ENCODE measurements at regions not wholly inside any gene's neighbourhood (a gene's known extent, or its start where the extent isn't known, plus 50 kb on each side); places are given as distances from the start of the nearest gene placed in this dataset.

DNA sequence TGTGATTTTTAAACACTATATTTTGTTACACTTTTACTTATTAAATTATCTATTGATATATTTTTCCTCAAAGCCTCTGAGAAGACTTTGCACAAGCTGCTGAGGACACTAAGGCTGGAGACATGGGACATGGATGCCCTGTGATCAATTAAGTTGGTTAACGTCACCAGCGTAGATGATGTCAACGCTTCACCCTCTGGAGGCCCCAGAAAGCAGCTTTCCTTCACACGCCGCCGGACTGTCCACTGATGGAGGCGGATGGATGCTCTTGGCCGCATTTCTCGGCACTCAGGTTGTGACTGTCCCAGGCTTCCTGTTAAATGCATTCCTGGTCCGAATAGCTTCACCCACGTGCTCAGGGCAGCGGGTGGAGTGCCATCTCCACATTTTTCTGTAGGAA lies 247.5 kb downstream of the VAPA start:
- Mint-ChIP-seq H3K4me1 (peaks cover 6 to 10% of the 10 kb centered on the region in 2 experiments; a peak in 3 of 4 replicates), H3K4me3 (no peak overlapping the region), H3K27me3 (ENCODE audit: low read depth) (no peaks in the 10 kb centered on the region), H3K9me3 (peaks cover 0 to 5% of the 10 kb centered on the region in 2 experiments; a peak in 2 of 5 replicates), H3K27ac (no peak overlapping the region), H3K36me3 (ENCODE audit: insufficient read depth in 1 of 3, low read depth in 3 of 3) (no peaks in the 10 kb centered on the region; a peak in 1 of 7 replicates)
- no peak overlapping the region for H4K91ac ChIP-seq (ENCODE audit: insufficient read length, low read depth, low read length)
- H3K14ac ChIP-seq (ENCODE audit: insufficient read depth, low read length) = no peak overlapping the region
- DNase-seq = no peak
- H3K27me3 ChIP-seq (ENCODE audit: insufficient read depth, low read length) = no peaks in the 10 kb centered on the region
- H2BK5ac ChIP-seq (ENCODE audit: insufficient read length, low read length) = no peak overlapping the region
- no peak overlapping the region for H3K9ac ChIP-seq (ENCODE audit: extremely low read depth, insufficient read length, low read length)
- no peak overlapping the region for H2BK20ac ChIP-seq (ENCODE audit: low read depth, low read length, poor library complexity, severe bottlenecking)
- no peak overlapping the region for H3K4me2 ChIP-seq (ENCODE audit: insufficient read depth, insufficient read length, low read length)
- H3K23me2 ChIP-seq (ENCODE audit: insufficient read length, low read depth, low read length, poor library complexity, severe bottlenecking) = no peaks in the 10 kb centered on the region
- no peak overlapping the region for H3K56ac ChIP-seq (ENCODE audit: insufficient read length, low read depth, low read length)
- no peak overlapping the region for H3K27ac ChIP-seq (ENCODE audit: insufficient read length, low read depth, low read length)
- H3K23ac ChIP-seq (ENCODE audit: insufficient read length, low read depth, low read length) = no peak overlapping the region
- no peak overlapping the region for H2BK120ac ChIP-seq (ENCODE audit: low read depth, low read length, poor library complexity, severe bottlenecking)
- no peak for TF ChIP-seq CTCF (conservative IDR thresholded peaks at IDR 0.05)
- H3K4ac ChIP-seq (ENCODE audit: low read depth, low read length) = no peak overlapping the region
- H2BK12ac ChIP-seq (ENCODE audit: insufficient read length, low read depth, low read length) = no peak overlapping the region
- WGBS (ENCODE audit: extremely low coverage, insufficient read length, low lambda C conversion rate) = no CpG with 5 or more reads among the region's 12 CpGs
- no peak overlapping the region for H4K5ac ChIP-seq (ENCODE audit: insufficient read length, low read depth, low read length)
- no peak overlapping the region for H2BK15ac ChIP-seq (ENCODE audit: low read depth, low read length)
- no peak overlapping the region for H3K18ac ChIP-seq (ENCODE audit: insufficient read length, low read depth, low read length)
- H3K79me1 ChIP-seq (ENCODE audit: insufficient read depth, low read depth, low read length, poor library complexity, severe bottlenecking) = no peaks in the 10 kb centered on the region
- H4K8ac ChIP-seq (replicated peaks; ENCODE audit: insufficient read length, low read depth, low read length) = no peak overlapping the region
- H2AFZ ChIP-seq (ENCODE audit: low read length) = no peak overlapping the region
- H2AK5ac ChIP-seq (ENCODE audit: insufficient read length, low read length) = no peak overlapping the region
- H3K9me3 ChIP-seq (ENCODE audit: control insufficient read depth, low read depth, low read length) = no peaks in the 10 kb centered on the region
- H4K20me1 ChIP-seq (ENCODE audit: control insufficient read depth, insufficient read depth, insufficient read length) = no peaks in the 10 kb centered on the region
- H3K4me1 ChIP-seq (ENCODE audit: insufficient read depth, low read length) = no peaks in the 10 kb centered on the region
- H3K79me2 ChIP-seq (ENCODE audit: insufficient read depth, low read length) = no peaks in the 10 kb centered on the region
- no peak overlapping the region for H3T11ph ChIP-seq (ENCODE audit: low read length)

All from H9 (cell line).